Coronary artery (tissue), 2 donors: ENCODE measurements at regions not wholly inside any gene's neighbourhood (a gene's known extent, or its start where the extent isn't known, plus 50 kb on each side); places are given as distances from the start of the nearest gene placed in this dataset.

ENCODE experiments used
- DNase-seq: peaks from one replicate; pipeline ENCODE4 v3.0.0-alpha.2; 2017; ENCODE audit warnings: low spot score
- H3K27ac ChIP-seq, 2 donors: fragments of 200-600 bp; sonication (generic); one replicate each; pipeline ENCODE4 v1.5.1; 2016 to 2019
- H3K4me3 ChIP-seq: fragments of 200-600 bp; sonication (generic); 2 replicates; pipeline ENCODE4 v1.5.1; 2016; ENCODE audit warnings: mild to moderate bottlenecking, moderate library complexity
- CTCF ChIP-seq: fragments of 200-600 bp; sonication (generic); IDR thresholded peaks from one replicate; pipeline ENCODE4 v1.5.1; 2019; ENCODE audit warnings: antibody characterized with exemption

GRCh38 chr13:65090186-65090585 is 2139.9 kb downstream of the PCDH9 start:
- DNase-seq = no peak
- H3K27ac ChIP-seq = no peak overlapping the region
- no peak overlapping the region for H3K4me3 ChIP-seq
- no peak for TF ChIP-seq CTCF

GRCh38 chr13:65088906-65089305 is 2141.2 kb downstream of the PCDH9 start:
- H3K4me3 ChIP-seq = no peak overlapping the region
- no peak for TF ChIP-seq CTCF
- no peak overlapping the region for H3K27ac ChIP-seq
- DNase-seq = no peak

GRCh38 chr13:65085977-65086376 is 2144.2 kb downstream of the PCDH9 start:
- Histone ChIP-seq H3K4me3 (no peak overlapping the region), H3K27ac (no peak overlapping the region)
- no peak for DNase-seq
- TF ChIP-seq CTCF = no peak

- H3K27ac ChIP-seq = no peak overlapping the region
- DNase-seq = no peak
- H3K4me3 ChIP-seq = no peak overlapping the region
- no peak for TF ChIP-seq CTCF
Observed at GRCh38 chr13:65074248-65074647, 2155.9 kb downstream of the PCDH9 start.

- no peak overlapping the region for H3K27ac ChIP-seq
- no peak for TF ChIP-seq CTCF
- no peak overlapping the region for H3K4me3 ChIP-seq
- no peak for DNase-seq
Observed at GRCh38 chr13:65064967-65065366, 2165.2 kb downstream of the PCDH9 start.

- TF ChIP-seq CTCF = no peak
- Histone ChIP-seq H3K4me3 (no peak overlapping the region), H3K27ac (no peak overlapping the region)
- DNase-seq = no peak
Observed at GRCh38 chr13:65063753-65064152, 2166.4 kb downstream of the PCDH9 start.

GRCh38 chr13:65057986-65058385 is 2172.2 kb downstream of the PCDH9 start:
- Histone ChIP-seq H3K4me3 (no peak overlapping the region), H3K27ac (no peak overlapping the region)
- no peak for TF ChIP-seq CTCF
- no peak for DNase-seq
